Brain microvascular endothelial cell (primary cell): ENCODE measurements at regions not wholly inside any gene's neighbourhood (a gene's known extent, or its start where the extent isn't known, plus 50 kb on each side); places are given as distances from the start of the nearest gene placed in this dataset.

Source experiments
- DNase-seq: peaks from one replicate; pipeline ENCODE4 v3.0.0-alpha.2; 2020
- H3K27ac ChIP-seq: fragments of 250-450 bp; sonication (Bioruptor Pico); 2 replicates; pipeline ENCODE4 v1.5.1; 2020; ENCODE audit warnings: mild to moderate bottlenecking, moderate library complexity
- H3K27me3 ChIP-seq: fragments of 250-450 bp; sonication (Bioruptor Pico); replicated peaks from 2 replicates; pipeline ENCODE4 v1.5.1; 2020; ENCODE audit warnings: mild to moderate bottlenecking
- H3K36me3 ChIP-seq: fragments of 250-450 bp; sonication (Bioruptor Pico); replicated peaks from 2 replicates; pipeline ENCODE4 v1.5.1; 2020; ENCODE audit warnings: mild to moderate bottlenecking
- H3K4me3 ChIP-seq: 2 replicates; pipeline ENCODE4 v1.5.1; 2011; ENCODE audit warnings: low read depth, mild to moderate bottlenecking, control low read depth, low read length, moderate library complexity
- in situ Hi-C: cut with HindIII; loops from 2 replicates; pipeline ENCODE4 v1.10.0; 2017; ENCODE audit warnings: low sequenced_read_pairs, low pct_ligation_motif_present
- TF ChIP-seq, protein P1 (sequence below): IDR thresholded peaks from 2 replicates; pipeline ENCODE4 v1.5.1; 2011; ENCODE audit warnings: low read depth, mild to moderate bottlenecking, moderate library complexity, low read length, control low read depth, inconsistent platforms; ENCODE audit errors: missing control alignments

DNA sequence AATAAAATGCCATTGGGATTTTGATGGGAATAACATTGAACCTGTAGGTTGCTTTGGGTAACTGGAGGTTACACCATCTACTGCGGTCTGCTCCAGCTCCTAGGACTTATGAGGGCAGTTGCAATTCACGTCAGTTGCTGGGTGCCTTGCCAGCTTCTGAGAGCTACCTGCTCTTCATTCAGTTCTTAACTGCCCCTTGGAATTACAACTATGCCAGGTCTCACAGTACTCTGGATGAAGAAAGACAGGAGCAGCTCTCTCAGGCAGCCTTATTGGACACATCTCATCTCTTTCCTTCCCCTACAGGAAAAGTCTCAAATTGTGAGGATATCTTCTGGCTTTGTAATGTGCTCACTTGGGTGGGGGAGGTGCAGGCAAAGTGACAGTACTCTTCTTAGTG lies 1643.3 kb downstream of the GRIK2 start:
- no peak overlapping the region for H3K27ac ChIP-seq
- in situ Hi-C loops = no loop called here
- no peak for DNase-seq
- TF ChIP-seq, protein P1, sequence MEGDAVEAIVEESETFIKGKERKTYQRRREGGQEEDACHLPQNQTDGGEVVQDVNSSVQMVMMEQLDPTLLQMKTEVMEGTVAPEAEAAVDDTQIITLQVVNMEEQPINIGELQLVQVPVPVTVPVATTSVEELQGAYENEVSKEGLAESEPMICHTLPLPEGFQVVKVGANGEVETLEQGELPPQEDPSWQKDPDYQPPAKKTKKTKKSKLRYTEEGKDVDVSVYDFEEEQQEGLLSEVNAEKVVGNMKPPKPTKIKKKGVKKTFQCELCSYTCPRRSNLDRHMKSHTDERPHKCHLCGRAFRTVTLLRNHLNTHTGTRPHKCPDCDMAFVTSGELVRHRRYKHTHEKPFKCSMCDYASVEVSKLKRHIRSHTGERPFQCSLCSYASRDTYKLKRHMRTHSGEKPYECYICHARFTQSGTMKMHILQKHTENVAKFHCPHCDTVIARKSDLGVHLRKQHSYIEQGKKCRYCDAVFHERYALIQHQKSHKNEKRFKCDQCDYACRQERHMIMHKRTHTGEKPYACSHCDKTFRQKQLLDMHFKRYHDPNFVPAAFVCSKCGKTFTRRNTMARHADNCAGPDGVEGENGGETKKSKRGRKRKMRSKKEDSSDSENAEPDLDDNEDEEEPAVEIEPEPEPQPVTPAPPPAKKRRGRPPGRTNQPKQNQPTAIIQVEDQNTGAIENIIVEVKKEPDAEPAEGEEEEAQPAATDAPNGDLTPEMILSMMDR = no peak
- H3K27me3 ChIP-seq = no peaks in the 10 kb centered on the region
- no peaks in the 10 kb centered on the region for H3K36me3 ChIP-seq
- no peak overlapping the region for H3K4me3 ChIP-seq

GRCh38 chr6:103027271-103027931 lies 1633.9 kb downstream of the GRIK2 start:
- TF ChIP-seq, protein P1 = no peak
- in situ Hi-C loops = no loop called here
- DNase-seq = no peak

DNA sequence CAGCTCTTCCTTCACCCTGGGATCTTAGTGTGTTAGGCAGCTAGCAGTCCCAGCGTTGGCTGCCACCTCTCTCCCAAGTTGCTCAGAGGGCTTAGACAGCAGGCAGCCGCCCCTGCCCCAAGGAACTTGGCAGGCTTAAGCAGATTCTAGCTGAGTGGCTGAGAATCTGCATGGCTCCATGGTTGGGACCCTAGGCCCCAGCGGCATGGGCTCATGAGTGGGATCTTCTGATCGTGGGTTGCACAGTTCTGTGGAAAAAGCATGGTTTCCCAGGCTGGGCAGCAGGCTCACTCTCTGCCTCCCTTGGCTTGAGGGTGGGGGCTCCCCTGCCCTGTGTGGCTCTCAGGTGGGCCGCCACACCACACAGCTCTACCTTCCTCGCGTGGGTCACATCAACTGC lies 1624.9 kb downstream of the GRIK2 start:
- Histone ChIP-seq H3K4me3 (no peak overlapping the region), H3K36me3 (no peaks in the 10 kb centered on the region), H3K27me3 (no peaks in the 10 kb centered on the region), H3K27ac (no peak overlapping the region)
- TF ChIP-seq, protein P1 = no peak
- no peak for DNase-seq
- in situ Hi-C loops = no loop called here

More at GRCh38 chr6:103027271-103027931, 1633.9 kb downstream of the GRIK2 start:
- Histone ChIP-seq H3K4me3 (no peak overlapping the region), H3K27me3 (no peaks in the 10 kb centered on the region), H3K27ac (no peak overlapping the region), H3K36me3 (no peaks in the 10 kb centered on the region)

DNA sequence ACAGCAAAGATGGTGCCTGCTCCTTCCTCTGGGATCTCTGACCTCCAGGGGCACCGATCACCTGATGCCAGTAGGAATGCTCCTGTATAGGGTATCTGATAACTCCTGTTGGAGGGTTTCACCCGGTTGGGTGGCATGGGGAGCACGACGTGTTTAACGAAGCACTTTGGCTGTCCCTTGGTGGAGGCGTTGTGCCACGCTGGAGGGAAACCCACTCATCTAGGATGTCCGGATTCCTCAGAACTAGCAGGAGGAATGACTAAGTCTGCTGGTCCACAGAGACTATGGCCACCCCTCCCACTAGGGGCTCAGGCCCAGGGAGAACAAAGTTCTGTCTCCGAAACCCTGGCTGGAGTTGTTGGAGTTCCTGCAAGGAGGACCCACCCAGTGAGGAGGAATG lies 1624.4 kb downstream of the GRIK2 start:
- in situ Hi-C loops = no loop called here
- no peak for DNase-seq
- no peaks in the 10 kb centered on the region for H3K27me3 ChIP-seq

DNA sequence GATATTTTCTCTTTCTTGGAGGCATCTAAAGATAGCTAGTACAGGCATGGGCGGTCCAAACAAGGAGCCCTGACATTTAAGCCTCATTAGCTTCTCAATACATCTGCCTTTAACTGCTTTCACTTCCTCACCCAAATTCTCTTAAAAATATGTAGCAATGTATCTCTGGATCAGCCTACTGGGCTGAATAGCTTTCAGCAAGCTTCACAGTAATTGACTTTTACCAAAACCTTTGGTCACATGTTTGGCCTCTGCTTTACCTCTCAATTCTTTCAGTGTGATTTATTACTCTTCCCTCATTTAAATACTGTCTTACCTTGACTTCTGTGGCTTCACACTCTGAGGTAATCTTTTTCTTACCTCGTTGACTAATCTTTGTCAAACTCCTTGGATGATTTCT lies 1618.1 kb downstream of the GRIK2 start:
- Histone ChIP-seq H3K4me3 (no peak overlapping the region), H3K27me3 (no peaks in the 10 kb centered on the region), H3K36me3 (no peaks in the 10 kb centered on the region), H3K27ac (no peak overlapping the region)
- TF ChIP-seq, protein P1 = no peak
- DNase-seq = no peak
- in situ Hi-C loops = no loop called here

More for the DNA sequence above, 1624.4 kb downstream of the GRIK2 start:
- Histone ChIP-seq H3K4me3 (no peak overlapping the region), H3K36me3 (no peaks in the 10 kb centered on the region), H3K27ac (no peak overlapping the region)
- TF ChIP-seq, protein P1 = no peak

DNA sequence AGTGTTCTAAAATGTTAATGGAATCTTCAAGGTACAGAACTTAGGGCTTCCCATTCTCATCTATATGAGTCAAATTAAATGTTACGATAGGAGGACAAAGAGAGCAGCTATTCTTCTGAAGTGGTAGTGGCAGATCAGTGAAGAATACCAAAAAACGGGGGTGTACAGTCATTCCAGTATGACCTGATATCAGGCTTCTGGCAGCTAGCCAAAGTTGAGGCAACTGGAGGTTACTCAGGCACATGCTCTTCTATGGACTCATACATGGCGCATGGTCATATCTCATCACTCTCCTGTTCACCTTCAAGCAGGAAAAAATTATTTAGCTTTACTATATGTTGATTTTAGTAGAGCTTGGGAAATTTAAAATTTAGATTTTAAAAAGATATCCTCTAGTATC lies 1608.8 kb downstream of the GRIK2 start:
- Histone ChIP-seq H3K27me3 (no peaks in the 10 kb centered on the region), H3K36me3 (no peaks in the 10 kb centered on the region), H3K4me3 (no peak overlapping the region), H3K27ac (no peak overlapping the region)
- no peak for DNase-seq
- in situ Hi-C loops = no loop called here
- TF ChIP-seq, protein P1 = no peak
